Right ventricle myocardium superior (tissue), 1 donor: ENCODE measurements at regions not wholly inside any gene's neighbourhood (a gene's known extent, or its start where the extent isn't known, plus 50 kb on each side); places are given as distances from the start of the nearest gene placed in this dataset.

Experiments
- ATAC-seq: fragments of 200-7000 bp; cut with Tn5 transposase; one replicate; pipeline ENCODE4 v1.9.1; 2020; ENCODE audit warnings: mild to moderate bottlenecking; ENCODE audit not compliant: poor library complexity
- DNase-seq: peaks from one replicate; pipeline ENCODE4 v3.0.0-alpha.2; 2020
- intact Hi-C: fragments of 100-400 bp; cut with DNase I; formaldehyde crosslinking; loops from one replicate; pipeline ENCODE4 v1.11.2; 2022
- donor health status: DM: no; HTN: yes; CAD: no; lungs with severe emphysema.

- ATAC-seq (no peak), DNase-seq (no peak)
- intact Hi-C loops, result no loop called here
Measured at GRCh38 chr6:166744223-166745134, 117.4 kb upstream of the RPS6KA2 start.

GRCh38 chr6:166743406-166744222 is 116.6 kb upstream of the RPS6KA2 start:
- intact Hi-C loops, result no loop called here
- DNase-seq (no peak), ATAC-seq (no peak)

DNA sequence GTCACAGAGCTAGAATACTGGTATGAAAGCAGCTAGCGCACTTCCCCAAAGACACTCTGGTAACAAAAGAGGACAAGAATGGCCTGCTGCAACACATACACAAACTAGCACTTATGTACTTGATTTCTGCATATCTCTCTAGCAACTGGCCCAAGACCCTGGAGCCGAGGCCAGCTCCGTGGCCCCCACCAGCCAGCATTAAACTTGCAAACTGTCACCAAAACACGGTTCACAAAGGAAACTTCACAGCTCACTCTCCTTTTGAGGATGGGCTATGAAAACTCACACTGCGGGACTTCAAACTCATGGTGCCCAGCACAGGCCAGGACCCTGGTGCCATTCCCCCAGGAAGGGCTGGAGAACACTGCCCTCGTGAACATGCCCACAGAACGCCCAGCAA is 115.9 kb upstream of the RPS6KA2 start:
- intact Hi-C loops, result no loop called here
- no peak for DNase-seq
- ATAC-seq, result no peak

DNA sequence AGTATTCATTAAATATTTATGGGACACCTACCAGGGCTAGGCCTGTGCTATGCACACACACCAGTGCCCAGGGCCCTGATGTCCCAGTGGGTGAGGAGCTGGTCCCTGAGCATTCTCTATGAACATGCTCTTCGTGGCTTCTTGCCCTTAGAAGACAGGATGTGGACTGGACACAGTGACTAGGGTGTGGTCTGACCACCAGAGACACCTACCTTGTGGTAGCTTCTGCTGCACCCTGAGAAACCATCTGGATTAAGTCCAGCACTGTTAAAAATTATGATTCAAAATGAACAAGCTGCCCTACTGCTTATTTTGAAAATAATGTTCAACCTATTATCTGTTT is 112.9 kb upstream of the RPS6KA2 start:
- DNase-seq (no peak), ATAC-seq (no peak)
- intact Hi-C loops, result no loop called here

DNA sequence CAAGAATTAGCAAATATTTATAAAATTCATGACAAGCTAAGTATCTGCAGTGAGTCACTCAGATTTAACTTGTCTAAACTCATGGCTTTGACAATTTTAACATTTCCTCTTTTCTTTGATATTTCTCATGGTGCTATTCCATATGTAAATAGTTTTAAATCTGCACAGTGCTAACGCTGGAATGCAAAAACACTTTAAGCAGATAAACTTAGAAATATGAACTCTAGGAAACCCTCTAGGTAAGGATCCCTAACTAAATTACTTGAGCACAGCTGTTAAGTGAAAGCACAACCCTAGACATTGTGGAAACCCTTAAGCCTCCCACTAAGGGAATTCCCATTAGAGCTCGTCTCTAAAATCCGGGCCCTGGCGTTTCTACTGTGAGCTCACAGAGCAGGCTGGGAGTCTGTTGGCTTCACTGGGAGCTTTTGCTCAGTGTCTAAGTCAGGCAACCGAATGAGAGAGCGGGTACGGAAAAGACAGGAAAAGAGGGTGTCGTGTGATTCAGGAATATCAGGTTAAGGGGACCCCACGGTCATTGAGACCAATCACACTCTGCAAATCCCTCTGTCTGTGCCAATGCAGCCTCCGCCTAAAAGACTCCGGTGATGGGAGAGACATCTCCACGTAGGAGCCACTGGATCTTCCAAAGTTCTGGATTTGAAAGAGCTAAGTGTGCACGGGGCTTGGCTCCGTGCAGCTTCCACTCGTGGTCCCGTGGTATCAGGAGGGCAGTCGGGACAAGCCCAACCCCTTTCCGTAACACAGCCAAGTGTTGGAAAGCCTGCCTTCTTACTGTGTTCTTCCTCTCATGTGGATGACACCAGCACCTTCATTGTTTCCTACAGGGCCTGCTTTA is 112.3 kb upstream of the RPS6KA2 start:
- no peak for ATAC-seq
- intact Hi-C loops, result no loop called here

DNA sequence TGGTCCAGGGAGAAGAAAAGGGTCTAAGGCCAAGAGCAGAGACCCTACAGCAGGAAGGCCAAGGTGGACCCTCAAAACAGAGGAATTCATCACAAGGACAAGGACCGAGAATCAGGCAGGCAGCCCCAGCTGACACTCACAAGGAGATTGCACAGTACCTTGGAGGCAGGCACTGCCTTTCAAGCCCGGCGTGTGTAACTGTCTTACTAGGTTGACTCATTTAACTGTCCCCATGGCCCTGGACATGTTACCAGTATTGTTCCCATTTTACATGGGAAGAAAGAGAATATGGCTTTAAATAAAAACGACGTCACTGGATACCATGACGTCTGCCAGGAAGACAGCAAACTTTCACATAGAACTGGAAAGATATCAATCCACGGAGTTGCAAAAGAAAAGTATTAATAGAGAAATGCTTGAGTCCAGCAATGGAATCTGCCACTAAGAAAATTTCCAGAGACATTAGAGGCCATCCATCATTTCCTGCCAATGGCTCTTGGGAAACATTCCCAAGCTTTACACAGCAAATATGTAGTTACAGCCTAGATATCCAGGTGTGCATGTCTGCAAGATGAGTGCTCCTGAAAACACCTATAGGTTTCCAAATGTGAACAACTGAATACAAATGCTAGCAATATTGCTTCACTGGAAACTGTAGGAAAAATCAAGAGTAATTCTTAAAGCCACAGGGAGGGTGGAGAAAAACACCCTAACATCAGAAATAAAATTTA is 111.5 kb upstream of the RPS6KA2 start:
- no peak for DNase-seq
- intact Hi-C loops, result no loop called here
- no peak for ATAC-seq

More for the DNA sequence above, 112.3 kb upstream of the RPS6KA2 start:
- DNase-seq, result no peak

DNA sequence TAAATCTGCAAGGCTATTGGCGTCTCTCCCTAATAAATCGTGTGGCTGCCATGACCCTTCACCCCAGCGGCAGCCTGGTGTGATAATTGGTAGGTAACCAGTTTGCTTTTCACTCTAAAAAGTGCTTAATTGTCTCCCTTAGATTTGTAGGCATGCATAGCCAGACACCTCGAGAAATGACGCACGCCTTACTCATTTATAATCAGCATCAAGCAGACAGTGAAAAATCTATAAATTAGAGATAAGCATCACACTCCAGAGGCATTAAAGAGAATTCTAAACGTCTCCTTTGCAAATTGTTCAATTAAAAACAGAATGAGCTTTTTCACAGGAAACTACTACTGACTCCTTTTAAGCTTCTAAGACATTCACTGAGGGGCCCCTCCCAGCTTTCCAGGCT is 110.2 kb upstream of the RPS6KA2 start:
- ATAC-seq, result no peak
- intact Hi-C loops, result no loop called here

DNA sequence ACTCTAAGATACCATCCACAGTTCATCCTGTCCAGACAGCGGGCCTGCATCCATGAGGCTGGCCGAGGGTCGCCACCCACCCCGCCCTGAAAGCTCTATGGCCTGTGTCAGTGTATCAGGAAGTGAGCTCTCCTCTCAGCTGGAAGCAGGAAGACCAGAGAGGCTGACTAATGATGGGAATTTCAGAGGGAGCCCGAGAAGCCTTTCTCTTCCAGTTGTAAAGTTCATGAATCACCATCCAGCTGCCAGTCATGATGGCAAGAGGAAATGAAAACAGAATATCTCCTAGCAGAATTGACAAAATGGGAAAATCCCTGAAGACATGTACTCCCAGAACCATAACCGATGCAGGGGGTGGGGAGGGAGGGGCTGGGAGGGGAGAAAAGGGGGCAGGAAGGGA is 109.6 kb upstream of the RPS6KA2 start:
- intact Hi-C loops, result no loop called here
- no peak for ATAC-seq
- DNase-seq, result no peak

More for the DNA sequence above, 110.2 kb upstream of the RPS6KA2 start:
- no peak for DNase-seq

GRCh38 chr6:166733900-166734299 is 106.8 kb upstream of the RPS6KA2 start:
- ATAC-seq (no peak), DNase-seq (no peak)
- intact Hi-C loops, result no loop called here

GRCh38 chr6:166729658-166730057 is 102.6 kb upstream of the RPS6KA2 start:
- intact Hi-C loops, result no loop called here
- no peak for ATAC-seq
- DNase-seq, result no peak

GRCh38 chr6:166728884-166729530 is 102.0 kb upstream of the RPS6KA2 start:
- DNase-seq (no peak), ATAC-seq (no peak)
- intact Hi-C loops, result no loop called here

DNA sequence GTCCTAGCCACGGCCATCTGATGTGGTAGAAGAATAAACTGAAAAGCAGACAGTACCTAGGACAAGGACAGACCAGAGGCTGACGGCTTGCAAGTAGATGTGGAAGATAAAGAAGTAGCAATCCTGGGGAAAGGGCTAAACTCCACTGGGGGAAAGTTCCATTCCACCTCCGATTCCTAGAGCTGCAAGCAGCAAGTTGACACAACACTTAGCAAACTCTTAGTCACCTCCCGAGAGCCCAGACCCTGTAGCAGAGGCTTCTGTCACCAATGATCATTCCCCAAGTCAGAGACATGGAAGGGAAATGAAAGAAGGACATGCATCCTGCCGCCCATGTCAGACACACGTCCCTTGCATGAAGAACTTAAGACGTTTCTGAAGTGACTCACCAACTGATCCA is 99.2 kb upstream of the RPS6KA2 start:
- DNase-seq (no peak), ATAC-seq (no peak)
- intact Hi-C loops, result no loop called here

DNA sequence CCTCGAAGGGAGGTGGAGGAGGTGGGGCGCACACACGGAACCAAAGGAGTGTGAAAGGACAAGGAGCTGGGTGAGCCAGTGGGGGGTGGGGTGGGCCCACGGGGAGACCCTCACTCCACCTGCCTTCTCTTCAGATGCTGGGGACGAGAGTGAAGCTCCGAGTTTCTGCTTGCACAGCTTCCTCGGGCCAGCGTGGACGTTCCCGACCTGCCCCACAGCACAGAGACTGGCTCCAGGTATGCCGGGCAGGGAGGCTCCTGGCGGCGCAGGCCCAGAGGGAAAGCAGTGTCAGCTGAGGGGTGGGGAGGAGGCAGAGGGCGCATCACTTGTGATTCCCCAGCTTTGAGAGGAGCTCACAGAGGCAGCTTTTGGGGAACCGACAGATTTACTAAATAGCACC is 98.5 kb upstream of the RPS6KA2 start:
- DNase-seq, result no peak

DNA sequence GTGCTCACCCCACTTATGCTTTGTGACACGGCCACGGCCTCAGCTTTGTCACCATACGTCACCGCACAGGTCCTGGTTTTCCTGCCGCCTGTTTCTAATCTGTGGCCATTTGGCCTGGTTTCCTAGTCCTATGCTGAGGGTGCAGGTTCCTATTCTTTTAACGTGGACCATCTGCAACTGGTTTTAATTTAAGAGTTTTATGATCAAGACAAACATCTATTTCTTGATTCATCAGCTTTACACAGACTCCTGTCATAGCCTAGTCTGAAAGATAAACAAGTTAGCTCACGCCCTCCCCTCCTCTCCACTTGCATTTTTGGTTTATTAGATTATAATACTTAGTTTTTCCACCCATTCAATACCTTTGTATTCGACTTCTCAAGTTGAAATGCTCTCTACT is 97.5 kb upstream of the RPS6KA2 start:
- intact Hi-C loops, result no loop called here
- DNase-seq (no peak), ATAC-seq (no peak)

More for the DNA sequence above, 98.5 kb upstream of the RPS6KA2 start:
- intact Hi-C loops, result no loop called here
- no peak for ATAC-seq

DNA sequence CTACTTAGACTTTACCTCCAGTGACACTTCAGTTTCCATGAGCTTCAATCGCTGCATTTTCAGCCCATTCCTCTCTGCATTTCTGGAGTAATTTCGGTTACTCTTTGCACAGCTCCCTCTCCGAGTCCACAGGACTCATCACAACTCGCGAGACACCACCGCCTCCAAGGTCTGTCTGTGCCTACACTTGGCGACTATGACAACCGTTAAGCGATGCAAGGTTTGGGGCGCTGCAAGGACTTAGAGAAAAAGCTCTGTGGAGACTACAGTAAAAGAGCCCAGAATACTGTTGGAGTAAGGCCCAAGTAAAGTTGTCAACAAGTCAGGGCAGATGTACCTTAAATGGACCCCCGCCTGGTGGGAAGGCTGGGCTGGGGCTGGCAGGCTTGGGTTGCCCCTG is 95.7 kb upstream of the RPS6KA2 start:
- intact Hi-C loops, result no loop called here
- no peak for ATAC-seq

DNA sequence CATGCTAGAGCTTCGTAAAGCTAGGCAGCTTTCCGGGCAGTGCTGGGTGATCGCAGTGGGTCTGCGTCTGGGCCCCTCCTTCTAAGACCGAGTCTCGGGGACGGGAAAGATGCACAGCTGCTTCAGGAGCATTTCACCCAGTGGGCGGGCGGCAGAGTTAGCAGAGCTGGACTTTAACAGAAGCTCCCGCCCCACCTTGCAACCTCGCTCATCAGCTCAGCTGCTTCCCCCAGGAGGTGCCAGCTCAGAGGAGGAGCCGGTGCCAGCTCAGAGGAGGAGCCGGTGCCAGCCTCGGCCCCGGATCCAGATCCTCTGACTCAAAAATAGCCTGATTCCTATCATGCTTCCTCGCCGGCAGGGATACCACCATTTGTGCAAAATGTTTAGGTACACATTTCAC is 94.5 kb upstream of the RPS6KA2 start:
- ATAC-seq, result peak; percentile 48

More for the DNA sequence above, 95.7 kb upstream of the RPS6KA2 start:
- DNase-seq, result no peak

GRCh38 chr6:166720856-166721255 is 93.8 kb upstream of the RPS6KA2 start:
- DNase-seq, result no peak
- intact Hi-C loops, result no loop called here

More for the DNA sequence above, 94.5 kb upstream of the RPS6KA2 start:
- DNase-seq, result peak; percentile 54
- intact Hi-C loops, result no loop called here

DNA sequence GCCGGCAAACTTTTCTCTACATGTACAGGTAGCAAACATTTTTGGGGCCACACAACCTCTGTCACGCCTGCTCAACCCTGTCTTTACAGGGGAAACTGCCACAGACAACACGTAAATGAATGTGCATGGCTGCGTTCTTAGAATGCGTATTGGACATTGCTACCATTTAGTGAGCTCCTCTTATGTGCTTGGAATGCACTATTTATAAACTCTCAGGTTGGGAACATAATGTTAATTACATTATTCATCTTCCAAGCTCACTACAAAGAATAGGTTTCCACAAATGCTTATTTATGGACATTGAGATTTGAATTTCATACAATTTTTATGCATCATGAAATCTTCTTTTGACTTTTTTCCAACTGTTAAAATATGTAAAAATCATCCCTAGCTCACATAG is 92.0 kb upstream of the RPS6KA2 start:
- intact Hi-C loops, result no loop called here
- ATAC-seq (peak; percentile 48), DNase-seq (no peak)

More at GRCh38 chr6:166720856-166721255, 93.8 kb upstream of the RPS6KA2 start:
- ATAC-seq, result no peak
